ENCODE measurements at regions not wholly inside any gene's neighbourhood (a gene's known extent, or its start where the extent isn't known, plus 50 kb on each side); places are given as distances from the start of the nearest gene placed in this dataset.
"Not testable (repeated sequence)": the region's sequence is repeated elsewhere in the genome, so short reads cannot be mapped to it uniquely, and the experiment has no call there.

GRCh38 chr2:31813016-31813415 lies 197.8 kb downstream of the MEMO1 start:
- Mint-ChIP-seq H3K4me3 (no peak overlapping the region), H3K9me3 (peaks cover 5% of the 10 kb centered on the region), H3K27ac (no peak overlapping the region), H3K36me3 (no peaks in the 10 kb centered on the region), H3K4me1 (peaks cover 18% of the 10 kb centered on the region), H3K27me3 (no peaks in the 10 kb centered on the region)

- H3K27me3 Mint-ChIP-seq, result no peaks in the 10 kb centered on the region
- H3K27ac Mint-ChIP-seq, result peak overlapping the region; percentile 88
- H3K4me3 Mint-ChIP-seq, result peak overlapping the region; percentile 75
- H3K9me3 Mint-ChIP-seq, result no peaks in the 10 kb centered on the region
- peaks cover 18% of the 10 kb centered on the region for H3K4me1 Mint-ChIP-seq
- no peaks in the 10 kb centered on the region for H3K36me3 Mint-ChIP-seq
These were observed 198.6 kb downstream of the MEMO1 start for GRCh38 chr2:31812051-31812798.

- no peaks in the 10 kb centered on the region for H3K9me3 Mint-ChIP-seq
- peak overlapping the region; percentile 75 for H3K4me3 Mint-ChIP-seq
- H3K27me3 Mint-ChIP-seq, result no peaks in the 10 kb centered on the region
- H3K27ac Mint-ChIP-seq, result peak overlapping the region; percentile 23
- peaks cover 18% of the 10 kb centered on the region for H3K4me1 Mint-ChIP-seq
- no peaks in the 10 kb centered on the region for H3K36me3 Mint-ChIP-seq
These were observed 199.3 kb downstream of the MEMO1 start for GRCh38 chr2:31811482-31811881.

- no peak overlapping the region for H3K4me3 Mint-ChIP-seq
- H3K36me3 Mint-ChIP-seq, result no peaks in the 10 kb centered on the region
- peaks cover 18% of the 10 kb centered on the region for H3K4me1 Mint-ChIP-seq
- no peaks in the 10 kb centered on the region for H3K27me3 Mint-ChIP-seq
- H3K9me3 Mint-ChIP-seq, result no peaks in the 10 kb centered on the region
- H3K27ac Mint-ChIP-seq, result no peak overlapping the region
These were observed 200.4 kb downstream of the MEMO1 start for GRCh38 chr2:31810200-31810917.

- H3K27ac Mint-ChIP-seq, result no peak overlapping the region
- H3K4me1 Mint-ChIP-seq, result peaks cover 5% of the 10 kb centered on the region
- no peak overlapping the region for H3K4me3 Mint-ChIP-seq
- H3K27me3 Mint-ChIP-seq, result no peaks in the 10 kb centered on the region
- no peaks in the 10 kb centered on the region for H3K36me3 Mint-ChIP-seq
- H3K9me3 Mint-ChIP-seq, result no peaks in the 10 kb centered on the region
These were observed 205.1 kb downstream of the MEMO1 start for GRCh38 chr2:31805688-31806087.

- not testable (repeated sequence) for H3K4me3 Mint-ChIP-seq, H3K27me3 Mint-ChIP-seq, H3K4me1 Mint-ChIP-seq, H3K9me3 Mint-ChIP-seq, H3K27ac Mint-ChIP-seq, H3K36me3 Mint-ChIP-seq
These were observed 207.2 kb downstream of the MEMO1 start for GRCh38 chr2:31803481-31804153.

- H3K4me3 Mint-ChIP-seq, result no peak overlapping the region
- H3K9me3 Mint-ChIP-seq, result no peaks in the 10 kb centered on the region
- peaks cover 5% of the 10 kb centered on the region for H3K4me1 Mint-ChIP-seq
- H3K36me3 Mint-ChIP-seq, result no peaks in the 10 kb centered on the region
- H3K27ac Mint-ChIP-seq, result no peak overlapping the region
- H3K27me3 Mint-ChIP-seq, result peaks cover 4% of the 10 kb centered on the region
These were observed 208.1 kb downstream of the MEMO1 start for GRCh38 chr2:31802711-31803110.

GRCh38 chr2:31799282-31799681 lies 211.5 kb downstream of the MEMO1 start:
- not testable (repeated sequence) for H3K9me3 Mint-ChIP-seq

GRCh38 chr2:31788273-31788672 lies 207.5 kb upstream of the SRD5A2 start:
- Mint-ChIP-seq H3K27ac (no peak overlapping the region), H3K36me3 (peaks cover 1% of the 10 kb centered on the region), H3K9me3 (no peaks in the 10 kb centered on the region), H3K4me1 (no peaks in the 10 kb centered on the region), H3K27me3 (peaks cover 7% of the 10 kb centered on the region), H3K4me3 (no peak overlapping the region)

More at GRCh38 chr2:31799282-31799681, 211.5 kb downstream of the MEMO1 start:
- not testable (repeated sequence) for H3K27me3 Mint-ChIP-seq, H3K27ac Mint-ChIP-seq, H3K4me3 Mint-ChIP-seq, H3K36me3 Mint-ChIP-seq, H3K4me1 Mint-ChIP-seq

- Mint-ChIP-seq H3K36me3 (peaks cover 1% of the 10 kb centered on the region), H3K9me3 (peaks cover 11% of the 10 kb centered on the region), H3K4me1 (no peaks in the 10 kb centered on the region), H3K27me3 (peaks cover 8% of the 10 kb centered on the region), H3K4me3 (no peak overlapping the region), H3K27ac (no peak overlapping the region)
These were observed 205.1 kb upstream of the SRD5A2 start for GRCh38 chr2:31785876-31786275.

GRCh38 chr2:31784868-31785267 lies 204.1 kb upstream of the SRD5A2 start:
- Mint-ChIP-seq H3K9me3 (peaks cover 12% of the 10 kb centered on the region), H3K27ac (no peak overlapping the region), H3K36me3 (peaks cover 1% of the 10 kb centered on the region), H3K27me3 (peaks cover 13% of the 10 kb centered on the region), H3K4me1 (no peaks in the 10 kb centered on the region), H3K4me3 (no peak overlapping the region)

GRCh38 chr2:31783446-31784091 lies 202.8 kb upstream of the SRD5A2 start:
- H3K36me3 Mint-ChIP-seq, H3K4me3 Mint-ChIP-seq, H3K4me1 Mint-ChIP-seq, H3K27ac Mint-ChIP-seq: not testable (repeated sequence)
- Mint-ChIP-seq H3K9me3 (peaks cover 12% of the 10 kb centered on the region), H3K27me3 (peaks cover 12% of the 10 kb centered on the region)

GRCh38 chr2:31778153-31778552 lies 197.4 kb upstream of the SRD5A2 start:
- H3K4me1 Mint-ChIP-seq, result no peaks in the 10 kb centered on the region
- H3K9me3 Mint-ChIP-seq, result peaks cover 12% of the 10 kb centered on the region
- no peaks in the 10 kb centered on the region for H3K36me3 Mint-ChIP-seq
- no peak overlapping the region for H3K27ac Mint-ChIP-seq
- H3K27me3 Mint-ChIP-seq, result peaks cover 14% of the 10 kb centered on the region
- no peak overlapping the region for H3K4me3 Mint-ChIP-seq

- peaks cover 2% of the 10 kb centered on the region for H3K27me3 Mint-ChIP-seq
- H3K27ac Mint-ChIP-seq, result no peak overlapping the region
- H3K36me3 Mint-ChIP-seq, result no peaks in the 10 kb centered on the region
- no peak overlapping the region for H3K4me3 Mint-ChIP-seq
- no peaks in the 10 kb centered on the region for H3K9me3 Mint-ChIP-seq
- no peaks in the 10 kb centered on the region for H3K4me1 Mint-ChIP-seq
These were observed 190.0 kb upstream of the SRD5A2 start for GRCh38 chr2:31770741-31771140.

- peaks cover 2% of the 10 kb centered on the region for H3K27me3 Mint-ChIP-seq
- no peaks in the 10 kb centered on the region for H3K36me3 Mint-ChIP-seq
- no peaks in the 10 kb centered on the region for H3K9me3 Mint-ChIP-seq
- H3K4me1 Mint-ChIP-seq, result no peaks in the 10 kb centered on the region
- H3K27ac Mint-ChIP-seq, result no peak overlapping the region
- H3K4me3 Mint-ChIP-seq, result no peak overlapping the region
These were observed 184.6 kb upstream of the SRD5A2 start for GRCh38 chr2:31765078-31765945.

Measured in activated naive CD4-positive, alpha-beta T cell treated with anti-CD3 and anti-CD28 coated beads, Interleukin-2, amount 50 U/mL, for 24 hours (primary cell).